HG03575 (cell line): ENCODE measurements at regions not wholly inside any gene's neighbourhood (a gene's known extent, or its start where the extent isn't known, plus 50 kb on each side); places are given as distances from the start of the nearest gene placed in this dataset.
"Not testable (repeated sequence)": the region's sequence is repeated elsewhere in the genome, so short reads cannot be mapped to it uniquely, and the experiment has no call there.

Source experiments
- ATAC-seq: cut with Tn5 transposase; IDR thresholded peaks from one replicate; pipeline ENCODE4 v1.9.1; 2021; ENCODE audit not compliant: unreplicated experiment, insufficient number of reproducible peaks, low FRiP score; ENCODE audit errors: extremely low read depth

- no peak for ATAC-seq
Measured at GRCh38 chr7:130844811-130845580, 111.0 kb upstream of the KLF14 start.

GRCh38 chr7:130845581-130846085, 111.6 kb upstream of the KLF14 start:
- no peak for ATAC-seq

- ATAC-seq: no peak
Measured at GRCh38 chr7:130849604-130850003, 115.6 kb upstream of the KLF14 start.

- no peak for ATAC-seq
Measured at GRCh38 chr7:130850956-130851355, 116.9 kb upstream of the KLF14 start.

GRCh38 chr7:130852867-130853266, 118.9 kb upstream of the KLF14 start:
- ATAC-seq: no peak

GRCh38 chr7:130853503-130854279, 119.7 kb upstream of the KLF14 start:
- ATAC-seq: no peak

- ATAC-seq: no peak
Measured at GRCh38 chr7:130854481-130854880, 120.5 kb upstream of the KLF14 start.

GRCh38 chr7:130856866-130857265, 122.9 kb upstream of the KLF14 start:
- no peak for ATAC-seq

GRCh38 chr7:130860832-130861231, 126.8 kb upstream of the KLF14 start:
- ATAC-seq: not testable (repeated sequence)

GRCh38 chr7:130865408-130866236, 131.6 kb upstream of the KLF14 start:
- no peak for ATAC-seq

GRCh38 chr7:130867039-130867438, 133.0 kb upstream of the KLF14 start:
- ATAC-seq: no peak

- ATAC-seq: no peak
Measured at GRCh38 chr7:130867581-130868136, 133.7 kb upstream of the KLF14 start.

- ATAC-seq: no peak
Measured at GRCh38 chr7:130868139-130868538, 134.1 kb upstream of the KLF14 start.

GRCh38 chr7:130869918-130870317, 135.9 kb upstream of the KLF14 start:
- no peak for ATAC-seq

GRCh38 chr7:130872341-130872740, 138.3 kb upstream of the KLF14 start:
- no peak for ATAC-seq

GRCh38 chr7:130872756-130873448, 138.9 kb upstream of the KLF14 start:
- no peak for ATAC-seq

GRCh38 chr7:130874071-130874915, 140.3 kb upstream of the KLF14 start:
- ATAC-seq: no peak

- no peak for ATAC-seq
Measured at GRCh38 chr7:130875265-130875741, 141.3 kb upstream of the KLF14 start.
